ENCODE measurements at regions not wholly inside any gene's neighbourhood (a gene's known extent, or its start where the extent isn't known, plus 50 kb on each side); places are given as distances from the start of the nearest gene placed in this dataset.

- no peak overlapping the region for H3K27ac Mint-ChIP-seq (ENCODE audit: unreplicated experiment)
Measured at GRCh38 chr4:167431371-167431770, 197.1 kb upstream of the SPOCK3 start.

GRCh38 chr4:167435786-167436185 lies 201.5 kb upstream of the SPOCK3 start:
- CTCF ChIA-PET: no interaction called here
- BruUV-seq (replicated peaks): no TSS peak
- no peak for DNase-seq
- H3K27ac Mint-ChIP-seq (ENCODE audit: unreplicated experiment): no peak overlapping the region
- no peaks in the 10 kb centered on the region for H3K27me3 Mint-ChIP-seq (ENCODE audit: unreplicated experiment)
- TF ChIP-seq CTCF (IDR thresholded peaks at IDR 0.05; ENCODE audit: unreplicated experiment): no peak
- peaks cover 4% of the 10 kb centered on the region for H3K9me3 Mint-ChIP-seq (ENCODE audit: low read depth, unreplicated experiment)
- no peaks in the 10 kb centered on the region for H3K36me3 Mint-ChIP-seq (ENCODE audit: insufficient read depth, unreplicated experiment)
- no peak overlapping the region for H3K4me3 Mint-ChIP-seq (ENCODE audit: low read depth, unreplicated experiment)
- no peaks in the 10 kb centered on the region for H3K4me1 Mint-ChIP-seq (ENCODE audit: low read depth, unreplicated experiment)
- intact Hi-C loops (cut with micrococcal nuclease; ENCODE audit: unreplicated experiment): no loop called here

More at GRCh38 chr4:167431371-167431770, 197.1 kb upstream of the SPOCK3 start:
- H3K4me1 Mint-ChIP-seq (ENCODE audit: low read depth, unreplicated experiment): no peaks in the 10 kb centered on the region
- no TSS peak for BruUV-seq (replicated peaks)
- TF ChIP-seq CTCF (IDR thresholded peaks at IDR 0.05; ENCODE audit: unreplicated experiment): no peak
- no peaks in the 10 kb centered on the region for H3K36me3 Mint-ChIP-seq (ENCODE audit: insufficient read depth, unreplicated experiment)
- H3K4me3 Mint-ChIP-seq (ENCODE audit: low read depth, unreplicated experiment): no peak overlapping the region
- CTCF ChIA-PET: no interaction called here
- H3K9me3 Mint-ChIP-seq (ENCODE audit: low read depth, unreplicated experiment): no peaks in the 10 kb centered on the region
- H3K27me3 Mint-ChIP-seq (ENCODE audit: unreplicated experiment): no peaks in the 10 kb centered on the region
- no peak for DNase-seq
- intact Hi-C loops (cut with micrococcal nuclease; ENCODE audit: unreplicated experiment): no loop called here

GRCh38 chr4:167443841-167444240 lies 209.5 kb upstream of the SPOCK3 start:
- H3K4me3 Mint-ChIP-seq (ENCODE audit: low read depth, unreplicated experiment): no peak overlapping the region
- no peaks in the 10 kb centered on the region for H3K27me3 Mint-ChIP-seq (ENCODE audit: unreplicated experiment)
- H3K27ac Mint-ChIP-seq (ENCODE audit: unreplicated experiment): no peak overlapping the region
- CTCF ChIA-PET: no interaction called here
- H3K4me1 Mint-ChIP-seq (ENCODE audit: low read depth, unreplicated experiment): no peaks in the 10 kb centered on the region
- no peaks in the 10 kb centered on the region for H3K9me3 Mint-ChIP-seq (ENCODE audit: low read depth, unreplicated experiment)
- BruUV-seq (replicated peaks): no TSS peak
- no peak for TF ChIP-seq CTCF (IDR thresholded peaks at IDR 0.05; ENCODE audit: unreplicated experiment)
- H3K36me3 Mint-ChIP-seq (ENCODE audit: insufficient read depth, unreplicated experiment): no peaks in the 10 kb centered on the region
- no peak for DNase-seq
- intact Hi-C loops (cut with micrococcal nuclease; ENCODE audit: unreplicated experiment): loop anchor here (10.0 kb wide), 1 partner anchor 181 kb away; no protein-coding TSS in a partner anchor

- Mint-ChIP-seq H3K36me3 (ENCODE audit: insufficient read depth, unreplicated experiment) (no peaks in the 10 kb centered on the region), H3K27ac (ENCODE audit: unreplicated experiment) (no peak overlapping the region), H3K4me1 (ENCODE audit: low read depth, unreplicated experiment) (peaks cover 6% of the 10 kb centered on the region), H3K9me3 (ENCODE audit: low read depth, unreplicated experiment) (peaks cover 5% of the 10 kb centered on the region), H3K4me3 (ENCODE audit: low read depth, unreplicated experiment) (no peak overlapping the region), H3K27me3 (ENCODE audit: unreplicated experiment) (no peaks in the 10 kb centered on the region)
- no peak for TF ChIP-seq CTCF (IDR thresholded peaks at IDR 0.05; ENCODE audit: unreplicated experiment)
- no peak for DNase-seq
- no TSS peak for BruUV-seq (replicated peaks)
- intact Hi-C loops (cut with micrococcal nuclease; ENCODE audit: unreplicated experiment): no loop called here
- CTCF ChIA-PET: no interaction called here
Measured at GRCh38 chr4:167452922-167453430, 218.7 kb upstream of the SPOCK3 start.

All from Calu3 (cell line).